Astrocyte of the cerebellum (primary cell): ENCODE measurements at regions not wholly inside any gene's neighbourhood (a gene's known extent, or its start where the extent isn't known, plus 50 kb on each side); places are given as distances from the start of the nearest gene placed in this dataset.
A peak's percentile ranks its signal among the peaks of the same experiment; 100 is the strongest.

Experiments
- DNase-seq: peaks from one replicate; pipeline ENCODE4 v3.0.0-alpha.2; 2011; ENCODE audit warnings: low read depth
- H3K4me3 ChIP-seq: 2 replicates; pipeline ENCODE4 v1.5.1; 2011; ENCODE audit warnings: mild to moderate bottlenecking, low read depth, low read length, moderate library complexity
- in situ Hi-C: cut with HindIII; loops from 2 replicates; pipeline ENCODE4 v1.10.0; 2017; ENCODE audit warnings: low sequenced_read_pairs
- TF ChIP-seq, protein P1 (sequence below): IDR thresholded peaks from 2 replicates; pipeline ENCODE4 v1.5.1; 2012; ENCODE audit warnings: low read length, low read depth, moderate library complexity, mild to moderate bottlenecking; ENCODE audit errors: missing control alignments

DNA sequence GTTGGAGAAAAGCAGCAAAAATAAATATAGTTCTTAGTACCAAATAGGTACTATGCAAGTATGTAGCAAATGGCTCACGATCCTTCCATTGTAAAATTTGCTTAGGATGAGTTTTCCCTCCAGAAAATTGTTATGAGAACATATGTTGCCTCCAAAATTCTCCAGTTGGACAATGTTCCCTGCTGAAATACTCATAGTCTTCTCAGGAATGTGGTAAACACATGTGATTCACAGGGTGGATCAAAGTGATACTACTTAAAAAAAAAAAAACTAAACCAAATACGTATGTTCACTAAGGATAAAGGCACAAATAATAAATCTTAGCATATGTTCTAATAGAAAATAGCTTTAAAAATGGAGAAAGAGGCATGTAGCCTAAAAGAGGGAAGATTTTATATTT lies 84.3 kb upstream of the ZNF385D start:
- DNase-seq, result no peak
- TF ChIP-seq, protein P1, sequence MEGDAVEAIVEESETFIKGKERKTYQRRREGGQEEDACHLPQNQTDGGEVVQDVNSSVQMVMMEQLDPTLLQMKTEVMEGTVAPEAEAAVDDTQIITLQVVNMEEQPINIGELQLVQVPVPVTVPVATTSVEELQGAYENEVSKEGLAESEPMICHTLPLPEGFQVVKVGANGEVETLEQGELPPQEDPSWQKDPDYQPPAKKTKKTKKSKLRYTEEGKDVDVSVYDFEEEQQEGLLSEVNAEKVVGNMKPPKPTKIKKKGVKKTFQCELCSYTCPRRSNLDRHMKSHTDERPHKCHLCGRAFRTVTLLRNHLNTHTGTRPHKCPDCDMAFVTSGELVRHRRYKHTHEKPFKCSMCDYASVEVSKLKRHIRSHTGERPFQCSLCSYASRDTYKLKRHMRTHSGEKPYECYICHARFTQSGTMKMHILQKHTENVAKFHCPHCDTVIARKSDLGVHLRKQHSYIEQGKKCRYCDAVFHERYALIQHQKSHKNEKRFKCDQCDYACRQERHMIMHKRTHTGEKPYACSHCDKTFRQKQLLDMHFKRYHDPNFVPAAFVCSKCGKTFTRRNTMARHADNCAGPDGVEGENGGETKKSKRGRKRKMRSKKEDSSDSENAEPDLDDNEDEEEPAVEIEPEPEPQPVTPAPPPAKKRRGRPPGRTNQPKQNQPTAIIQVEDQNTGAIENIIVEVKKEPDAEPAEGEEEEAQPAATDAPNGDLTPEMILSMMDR, result no peak
- no peak overlapping the region for H3K4me3 ChIP-seq
- in situ Hi-C loops, result no loop called here

DNA sequence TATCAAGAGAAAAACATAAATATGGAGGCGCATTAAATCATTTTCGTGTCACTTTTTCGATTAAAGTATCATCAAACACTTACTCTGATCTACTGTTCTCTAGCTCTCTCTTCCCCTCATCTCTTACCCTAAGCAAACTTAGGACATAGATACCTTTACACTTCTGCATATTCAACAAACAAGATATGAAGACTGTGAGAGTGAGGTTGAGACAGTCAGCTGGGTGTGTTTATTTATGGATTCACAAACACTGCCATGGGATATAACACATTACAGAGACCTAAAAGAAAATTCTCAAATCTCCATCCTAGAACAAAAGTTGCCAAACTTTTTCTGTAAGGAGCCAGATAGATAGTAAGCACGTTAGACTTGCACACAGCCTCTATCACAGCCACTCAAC lies 85.2 kb upstream of the ZNF385D start:
- no peak overlapping the region for H3K4me3 ChIP-seq
- TF ChIP-seq, protein P1, result no peak
- in situ Hi-C loops, result no loop called here
- DNase-seq, result no peak

DNA sequence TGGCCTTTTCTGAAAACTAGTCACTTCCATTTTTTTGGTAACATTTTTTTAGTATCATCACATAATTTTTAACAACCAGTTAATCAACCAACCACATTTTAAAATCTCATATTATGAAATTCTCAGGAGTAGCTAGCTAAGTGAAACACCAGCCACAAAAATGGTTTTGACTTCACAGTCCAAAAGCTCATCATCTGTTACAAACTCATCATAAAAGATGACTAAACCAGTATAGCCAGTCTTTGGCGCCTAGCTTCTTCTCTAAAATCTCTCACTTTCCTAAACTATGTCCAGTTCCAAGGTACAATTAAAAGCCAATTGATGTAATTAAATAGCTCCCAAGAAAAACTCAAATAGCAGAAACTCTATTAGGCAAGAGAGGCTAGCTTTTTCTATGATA lies 88.2 kb upstream of the ZNF385D start:
- DNase-seq, result peak; percentile 12
- TF ChIP-seq, protein P1, result no peak
- in situ Hi-C loops, result no loop called here

DNA sequence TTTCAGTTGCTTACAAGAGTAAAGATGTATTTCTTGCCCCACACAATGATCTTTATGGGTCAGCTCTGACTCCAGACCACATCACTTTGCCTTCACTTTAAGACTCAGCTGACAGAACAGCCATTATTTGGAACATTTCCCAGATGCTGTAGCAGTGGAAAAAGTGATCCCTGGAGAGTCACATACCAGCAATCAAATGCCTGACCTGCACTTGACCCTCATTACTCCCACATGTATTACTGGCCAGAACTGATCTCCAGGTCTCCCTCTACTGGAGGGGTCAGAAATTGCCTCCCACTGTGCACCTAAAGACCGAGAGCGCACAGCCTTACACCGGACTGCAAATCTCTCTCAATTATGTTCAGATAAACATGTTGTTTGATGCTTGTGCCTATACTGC lies 88.6 kb upstream of the ZNF385D start:
- TF ChIP-seq, protein P1, result peak; percentile 51
- no peak overlapping the region for H3K4me3 ChIP-seq
- in situ Hi-C loops, result no loop called here
- peak; percentile 79 for DNase-seq

More for the DNA sequence above, 88.2 kb upstream of the ZNF385D start:
- H3K4me3 ChIP-seq, result no peak overlapping the region

DNA sequence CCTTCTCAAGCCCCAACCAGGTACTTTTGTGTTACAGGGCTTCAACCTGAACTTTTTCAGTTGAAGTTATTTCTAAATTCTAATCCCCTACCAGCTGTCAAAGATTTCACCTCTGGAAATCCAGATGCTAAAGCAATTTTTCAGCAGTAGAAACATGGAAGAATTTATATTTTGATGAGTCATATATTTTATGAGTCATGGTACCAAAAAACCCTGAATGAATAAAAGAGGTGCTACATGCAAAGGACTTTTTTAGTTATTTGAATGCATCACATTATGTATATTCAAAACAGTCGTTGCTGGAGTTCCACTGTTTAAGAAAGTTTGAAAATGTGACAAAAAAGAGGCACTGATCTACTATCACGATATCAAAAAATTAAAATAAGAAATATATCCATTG lies 96.0 kb upstream of the ZNF385D start:
- no peak for DNase-seq
- H3K4me3 ChIP-seq, result no peak overlapping the region
- in situ Hi-C loops, result no loop called here
- TF ChIP-seq, protein P1, result no peak

DNA sequence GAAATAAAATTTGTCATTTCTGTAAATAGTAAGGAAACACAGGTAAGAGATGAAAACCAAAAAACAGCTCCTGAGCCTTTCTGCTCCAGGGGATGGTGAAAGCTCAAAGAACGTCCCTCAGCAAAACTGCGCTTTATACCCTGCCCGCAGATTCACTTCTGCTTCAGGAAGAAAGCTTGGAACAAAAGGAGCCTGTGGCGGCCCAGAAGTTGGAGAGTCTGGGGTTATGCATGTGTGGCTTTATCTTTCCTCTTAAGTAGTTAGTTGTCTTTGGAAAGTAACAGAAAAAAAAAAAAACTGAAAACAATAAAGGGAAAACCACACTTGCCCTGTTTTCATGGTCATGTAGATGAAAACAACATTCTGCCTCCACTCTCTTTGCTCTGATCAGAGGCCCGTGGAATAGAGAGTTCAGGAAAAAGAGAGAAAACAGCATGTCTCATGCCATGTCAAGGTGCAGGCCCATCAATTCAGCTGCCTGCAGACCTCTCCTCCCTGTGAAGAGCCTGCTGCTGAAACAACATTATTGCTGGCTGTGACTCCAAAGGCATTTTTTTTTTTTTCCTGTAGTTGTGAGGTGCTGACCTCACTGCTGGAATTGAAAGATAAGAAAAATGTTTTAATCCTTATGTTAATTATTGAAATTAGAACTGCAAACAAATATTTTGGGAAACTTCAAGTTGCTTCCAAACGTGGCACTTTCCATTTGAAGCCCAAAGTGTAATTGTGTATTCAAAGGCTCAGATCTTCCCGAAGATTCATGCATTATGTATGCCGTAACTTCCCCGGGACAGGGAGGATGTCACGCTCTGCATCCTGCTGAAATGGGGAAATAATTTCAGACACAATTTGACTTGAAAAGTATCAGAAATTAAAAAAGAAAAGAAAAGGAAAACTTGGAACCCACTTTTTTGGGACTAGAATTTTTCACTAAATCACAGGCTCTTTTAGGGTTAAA lies 108.4 kb upstream of the ZNF385D start:
- DNase-seq, result peak; percentile 9
- in situ Hi-C loops, result no loop called here
- TF ChIP-seq, protein P1, result no peak

More for the DNA sequence above, 108.4 kb upstream of the ZNF385D start:
- H3K4me3 ChIP-seq, result no peak overlapping the region
